ENCODE measurements at regions not wholly inside any gene's neighbourhood (a gene's known extent, or its start where the extent isn't known, plus 50 kb on each side); places are given as distances from the start of the nearest gene placed in this dataset.

DNA sequence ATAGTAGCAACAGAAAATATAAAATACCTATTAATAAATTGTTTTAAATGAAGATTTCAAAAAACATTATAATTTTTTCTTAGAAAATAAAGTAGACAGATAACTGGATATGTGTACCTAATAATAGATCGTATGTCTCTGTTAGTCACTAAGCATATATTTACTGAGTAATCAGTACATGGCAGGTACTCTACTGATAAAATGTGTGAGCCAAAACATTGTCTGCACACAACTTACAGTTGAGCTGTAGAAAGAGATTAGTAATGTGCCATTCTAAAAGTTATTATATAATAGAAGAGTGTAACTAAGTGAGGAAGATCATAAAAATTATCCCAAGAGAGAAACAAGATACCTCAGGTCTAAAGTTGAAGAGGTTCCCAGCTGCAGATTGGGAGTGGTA is 929.9 kb upstream of the EPHA7 start:
- dilution Hi-C loops (cut with MboI; ENCODE audit: extremely low pct_ligation_motif_present, low sequenced_read_pairs) = no loop called here

GRCh38 chr6:94344866-94345265 is 925.5 kb upstream of the EPHA7 start:
- H3K9me1 ChIP-seq (ENCODE audit: control insufficient read depth, extremely low read depth, insufficient read depth, low read length) = no peaks in the 10 kb centered on the region
- FAIRE-seq = no peak
- H3K4me1 ChIP-seq (ENCODE audit: control insufficient read depth, extremely low read depth, insufficient read depth, low read length) = no peaks in the 10 kb centered on the region
- H3K79me2 ChIP-seq (ENCODE audit: control insufficient read depth, insufficient read depth, low read length) = no peaks in the 10 kb centered on the region
- H2AFZ ChIP-seq (ENCODE audit: control insufficient read depth, low read length) = no peak overlapping the region
- no peak overlapping the region for H3K4me3 ChIP-seq (ENCODE audit: control insufficient read depth in 2 of 3, extremely low read depth in 1 of 3, insufficient read depth in 2 of 3, low read depth in 1 of 3, low read length in 3 of 3)
- TF ChIP-seq EZH2 (IDR thresholded peaks at IDR 0.05; ENCODE audit: low read length) (no peak), CTCF (optimal IDR thresholded peaks at IDR 0.05 in 1 of 3, IDR thresholded peaks at IDR 0.05 in 1 of 3, conservative IDR thresholded peaks at IDR 0.05 in 1 of 3; ENCODE audit: extremely low read depth in 1 of 3, insufficient read depth in 2 of 3, low read length in 3 of 3) (no peak)
- H4K20me1 ChIP-seq (ENCODE audit: control insufficient read depth, extremely low read depth, insufficient read depth, low read length) = no peaks in the 10 kb centered on the region
- DNase-seq (ENCODE audit: low read depth, low spot score) = no peak
- dilution Hi-C loops (cut with MboI; ENCODE audit: extremely low pct_ligation_motif_present, low sequenced_read_pairs) = no loop called here
- H3K27ac ChIP-seq (ENCODE audit: control insufficient read depth, insufficient read depth, low read length) = no peak overlapping the region
- no peaks in the 10 kb centered on the region for H3K9me3 ChIP-seq (ENCODE audit: control insufficient read depth, low read depth, low read length)
- no peaks in the 10 kb centered on the region for H3K36me3 ChIP-seq (ENCODE audit: control insufficient read depth in 2 of 2, extremely low read depth in 1 of 2, insufficient read depth in 2 of 2, low read length in 2 of 2)
- no peaks in the 10 kb centered on the region for H3K27me3 ChIP-seq (ENCODE audit: control insufficient read depth, extremely low read depth, insufficient read depth, low read length)
- no peak overlapping the region for H3K4me2 ChIP-seq (ENCODE audit: control insufficient read depth, extremely low read depth, insufficient read depth, low read depth, low read length)
- H3K9ac ChIP-seq (ENCODE audit: control insufficient read depth, extremely low read depth, insufficient read depth, low read length) = no peak overlapping the region

More for the DNA sequence above, 929.9 kb upstream of the EPHA7 start:
- no peak for TF ChIP-seq CTCF (optimal IDR thresholded peaks at IDR 0.05 in 1 of 3, IDR thresholded peaks at IDR 0.05 in 1 of 3, conservative IDR thresholded peaks at IDR 0.05 in 1 of 3; ENCODE audit: extremely low read depth in 1 of 3, insufficient read depth in 2 of 3, low read length in 3 of 3)
- TF ChIP-seq EZH2 (IDR thresholded peaks at IDR 0.05; ENCODE audit: low read length) = no peak
- H3K9me1 ChIP-seq (ENCODE audit: control insufficient read depth, extremely low read depth, insufficient read depth, low read length) = no peaks in the 10 kb centered on the region
- H3K4me3 ChIP-seq (ENCODE audit: control insufficient read depth in 2 of 3, extremely low read depth in 1 of 3, insufficient read depth in 2 of 3, low read depth in 1 of 3, low read length in 3 of 3) = no peak overlapping the region
- no peaks in the 10 kb centered on the region for H3K36me3 ChIP-seq (ENCODE audit: control insufficient read depth in 2 of 2, extremely low read depth in 1 of 2, insufficient read depth in 2 of 2, low read length in 2 of 2)
- no peaks in the 10 kb centered on the region for H3K79me2 ChIP-seq (ENCODE audit: control insufficient read depth, insufficient read depth, low read length)
- no peak overlapping the region for H2AFZ ChIP-seq (ENCODE audit: control insufficient read depth, low read length)
- H3K27me3 ChIP-seq (ENCODE audit: control insufficient read depth, extremely low read depth, insufficient read depth, low read length) = no peaks in the 10 kb centered on the region
- no peaks in the 10 kb centered on the region for H3K4me1 ChIP-seq (ENCODE audit: control insufficient read depth, extremely low read depth, insufficient read depth, low read length)
- no peaks in the 10 kb centered on the region for H3K9me3 ChIP-seq (ENCODE audit: control insufficient read depth, low read depth, low read length)
- no peaks in the 10 kb centered on the region for H4K20me1 ChIP-seq (ENCODE audit: control insufficient read depth, extremely low read depth, insufficient read depth, low read length)
- H3K9ac ChIP-seq (ENCODE audit: control insufficient read depth, extremely low read depth, insufficient read depth, low read length) = no peak overlapping the region
- DNase-seq (ENCODE audit: low read depth, low spot score) = no peak
- no peak overlapping the region for H3K27ac ChIP-seq (ENCODE audit: control insufficient read depth, insufficient read depth, low read length)
- no peak overlapping the region for H3K4me2 ChIP-seq (ENCODE audit: control insufficient read depth, extremely low read depth, insufficient read depth, low read depth, low read length)
- no peak for FAIRE-seq
